HepG2 (cell line): ENCODE measurements at regions not wholly inside any gene's neighbourhood (a gene's known extent, or its start where the extent isn't known, plus 50 kb on each side); places are given as distances from the start of the nearest gene placed in this dataset.

Source experiments
- ATAC-seq: fragments of 200-7000 bp; cut with Tn5 transposase; 3 replicates; pipeline ENCODE4 v1.9.1; 2020; ENCODE audit warnings: mild to moderate bottlenecking, moderate library complexity
- BruUV-seq: library from RNA; stranded (reverse); fragments of 400-500 nt; replicated peaks from 2 replicates; lab custom pipeline; 2021; lab: Mats Ljungman, UMichigan
- CTCF ChIA-PET: fragments of 300-600 bp; formaldehyde crosslinking; extraction: SDS; loops from one replicate; lab custom pipeline; 2021; ENCODE audit warnings: low total read pairs, inconsistent platforms, low intra/inter-chr PET ratio; lab: Yijun Ruan, JAX
- POLR2A ChIA-PET: fragments of 350-600 bp; sonication (Branson Sonifier 250); formaldehyde crosslinking; loops from one replicate; lab custom pipeline; 2020; ENCODE audit warnings: antibody characterized with exemption, inconsistent platforms; lab: Yijun Ruan, JAX
- DNase-seq: peaks from one replicate; pipeline ENCODE4 v3.0.0-alpha.2; 2015; ENCODE audit warnings: low spot score
- FAIRE-seq: peaks from 3 replicates; lab custom pipeline; 2011; peaks lifted over from hg19 to GRCh38; lab: Jason Lieb, UNC
- H2AFZ ChIP-seq: one replicate; pipeline ENCODE4 v1.6.1; 2011; ENCODE audit warnings: low read length, inconsistent platforms
- H3K27ac ChIP-seq: fragments of 300-600 bp; 3 replicates; pipeline ENCODE4 v1.8.0; 2011; ENCODE audit warnings: mixed run types, mild to moderate bottlenecking, mixed read lengths, low read length, inconsistent platforms; ENCODE audit not compliant: insufficient read depth; ENCODE audit errors: extremely low read length
- H3K27me3 ChIP-seq, 2 experiments: fragments of 200-600 bp in 1 of 2; 2 replicates in 1 of 2; 3 replicates in 1 of 2; pipeline versions ENCODE4 v1.6.0 to v1.8.0; 2011; ENCODE audit warnings: low read length in 2 of 2, mild to moderate bottlenecking in 2 of 2, moderate library complexity in 2 of 2, inconsistent platforms in 1 of 2; ENCODE audit not compliant: insufficient read depth in 2 of 2, control insufficient read depth in 1 of 2
- H3K36me3 ChIP-seq, 2 experiments: fragments of 200-600 bp in 1 of 2; replicated peaks in 1 of 2; 2 replicates in 1 of 2; 3 replicates in 1 of 2; pipeline versions ENCODE4 v1.5.1 to v1.8.0; 2011; ENCODE audit warnings: low read length in 2 of 2, inconsistent platforms in 1 of 2; ENCODE audit not compliant: insufficient read depth in 2 of 2, control insufficient read depth in 1 of 2
- H3K4me1 ChIP-seq: 2 replicates; pipeline ENCODE4 v1.5.1; 2012; ENCODE audit warnings: low read length, inconsistent platforms; ENCODE audit not compliant: insufficient read depth
- H3K4me2 ChIP-seq: 2 replicates; pipeline ENCODE4 v1.6.0; 2011; ENCODE audit warnings: low read depth, low read length, inconsistent platforms
- H3K4me3 ChIP-seq, 3 experiments: fragments of 200-600 bp in 1 of 3; sonication (generic), shearing (Covaris generic) in 1 of 3; replicated peaks in 1 of 3; 2 replicates each; pipeline ENCODE4 v1.5.1; 2011 to 2016; ENCODE audit warnings: low read length in 3 of 3, inconsistent platforms in 2 of 3, low read depth in 2 of 3, mild to moderate bottlenecking in 2 of 3, control low read depth in 1 of 3, mixed read lengths in 1 of 3; ENCODE audit not compliant: insufficient read depth in 1 of 3
- H3K79me2 ChIP-seq: one replicate; pipeline ENCODE4 v1.6.1; 2011; ENCODE audit warnings: low read length, inconsistent platforms; ENCODE audit not compliant: insufficient read depth
- H3K9ac ChIP-seq: 2 replicates; pipeline ENCODE4 v1.6.0; 2011; ENCODE audit warnings: mild to moderate bottlenecking, low read depth, low read length, inconsistent platforms; ENCODE audit not compliant: insufficient read depth
- H3K9me3 ChIP-seq: 2 replicates; pipeline ENCODE4 v1.5.1; 2012; ENCODE audit warnings: mild to moderate bottlenecking, low read length
- H4K20me1 ChIP-seq: 2 replicates; pipeline ENCODE4 v1.6.0; 2011; ENCODE audit warnings: inconsistent platforms, mild to moderate bottlenecking, low read length, moderate library complexity; ENCODE audit not compliant: insufficient read depth
- BCL6 ChIP-seq: IDR thresholded peaks from 2 replicates; pipeline ENCODE4 v1.6.1; 2016; ENCODE audit warnings: missing genetic modification reagents, missing compliant biosample characterization
- FOXO1 ChIP-seq: sonication (generic); formaldehyde crosslinking; IDR thresholded peaks from 2 replicates; pipeline ENCODE4 v1.4.0; 2020; ENCODE audit warnings: missing genetic modification reagents
- NPAS2 ChIP-seq: sonication (generic); formaldehyde crosslinking; IDR thresholded peaks from 2 replicates; pipeline ENCODE4 v1.8.0; 2022; ENCODE audit warnings: mild to moderate bottlenecking, missing genetic modification reagents, borderline replicate concordance
- RCOR2 ChIP-seq: IDR thresholded peaks from 2 replicates; pipeline ENCODE4 v1.6.1; 2016; ENCODE audit warnings: missing biosample characterization, missing genetic modification reagents
- TOPORS ChIP-seq: sonication (generic); formaldehyde crosslinking; IDR thresholded peaks from 2 replicates; pipeline ENCODE4 v1.8.0; 2023; ENCODE audit warnings: mild to moderate bottlenecking, missing genetic modification reagents
- ZNF17 ChIP-seq: sonication (generic); formaldehyde crosslinking; IDR thresholded peaks from 2 replicates; pipeline ENCODE4 v1.5.0; 2020; ENCODE audit warnings: mild to moderate bottlenecking, missing genetic modification reagents
- ZNF263 ChIP-seq: sonication (generic); formaldehyde crosslinking; IDR thresholded peaks from 2 replicates; pipeline ENCODE4 v1.4.0; 2020; ENCODE audit warnings: missing genetic modification reagents
- ZNF292 ChIP-seq: sonication (generic); formaldehyde crosslinking; IDR thresholded peaks from 2 replicates; pipeline ENCODE4 v1.8.1; 2022; ENCODE audit warnings: mild to moderate bottlenecking, low read depth, missing genetic modification reagents, borderline replicate concordance
- ZNF572 ChIP-seq: sonication (generic); formaldehyde crosslinking; IDR thresholded peaks from 2 replicates; pipeline ENCODE4 v1.5.1; 2020; ENCODE audit warnings: mild to moderate bottlenecking, missing genetic modification reagents
- ZNF672 ChIP-seq: sonication (generic); formaldehyde crosslinking; IDR thresholded peaks from 2 replicates; pipeline ENCODE4 v1.8.1; 2022; ENCODE audit warnings: missing genetic modification reagents
- ZNF891 ChIP-seq: sonication (generic); formaldehyde crosslinking; IDR thresholded peaks from 2 replicates; pipeline ENCODE4 v1.5.0; 2020; ENCODE audit warnings: mild to moderate bottlenecking, missing genetic modification reagents
- ZSCAN12 ChIP-seq: sonication (generic); formaldehyde crosslinking; IDR thresholded peaks from 2 replicates; pipeline ENCODE4 v1.9.0; 2021; ENCODE audit warnings: mild to moderate bottlenecking, missing genetic modification reagents
- ZSCAN9 ChIP-seq: IDR thresholded peaks from 2 replicates; pipeline ENCODE4 v1.6.1; 2016; ENCODE audit warnings: borderline replicate concordance
- WGBS: methylation state at CpG from one replicate; pipeline ENCODE4 v1.1.6; 2017; ENCODE audit warnings: low lambda C conversion rate; 5-methylcytosine and 5-hydroxymethylcytosine counted together
- in situ Hi-C: cut with HindIII; loops from 2 replicates; pipeline ENCODE4 v1.10.0; 2017; ENCODE audit warnings: low pct_unique_long_range_greater_than_20kb; ENCODE audit not compliant: extremely low pct_ligation_motif_present
- intact Hi-C: fragments of 100-400 bp; cut with micrococcal nuclease; formaldehyde crosslinking; loops from one replicate; pipeline ENCODE4 v1.10.0; 2022; ENCODE audit not compliant: unreplicated experiment
- TF ChIP-seq, protein P1 (sequence below): IDR thresholded peaks from 2 replicates; pipeline ENCODE4 v1.6.1; 2016; ENCODE audit warnings: low read depth, borderline replicate concordance
- TF ChIP-seq, protein P2 (sequence below): sonication (generic); formaldehyde crosslinking; IDR thresholded peaks from 2 replicates; pipeline ENCODE4 v1.5.0; 2020; ENCODE audit warnings: missing genetic modification reagents

DNA sequence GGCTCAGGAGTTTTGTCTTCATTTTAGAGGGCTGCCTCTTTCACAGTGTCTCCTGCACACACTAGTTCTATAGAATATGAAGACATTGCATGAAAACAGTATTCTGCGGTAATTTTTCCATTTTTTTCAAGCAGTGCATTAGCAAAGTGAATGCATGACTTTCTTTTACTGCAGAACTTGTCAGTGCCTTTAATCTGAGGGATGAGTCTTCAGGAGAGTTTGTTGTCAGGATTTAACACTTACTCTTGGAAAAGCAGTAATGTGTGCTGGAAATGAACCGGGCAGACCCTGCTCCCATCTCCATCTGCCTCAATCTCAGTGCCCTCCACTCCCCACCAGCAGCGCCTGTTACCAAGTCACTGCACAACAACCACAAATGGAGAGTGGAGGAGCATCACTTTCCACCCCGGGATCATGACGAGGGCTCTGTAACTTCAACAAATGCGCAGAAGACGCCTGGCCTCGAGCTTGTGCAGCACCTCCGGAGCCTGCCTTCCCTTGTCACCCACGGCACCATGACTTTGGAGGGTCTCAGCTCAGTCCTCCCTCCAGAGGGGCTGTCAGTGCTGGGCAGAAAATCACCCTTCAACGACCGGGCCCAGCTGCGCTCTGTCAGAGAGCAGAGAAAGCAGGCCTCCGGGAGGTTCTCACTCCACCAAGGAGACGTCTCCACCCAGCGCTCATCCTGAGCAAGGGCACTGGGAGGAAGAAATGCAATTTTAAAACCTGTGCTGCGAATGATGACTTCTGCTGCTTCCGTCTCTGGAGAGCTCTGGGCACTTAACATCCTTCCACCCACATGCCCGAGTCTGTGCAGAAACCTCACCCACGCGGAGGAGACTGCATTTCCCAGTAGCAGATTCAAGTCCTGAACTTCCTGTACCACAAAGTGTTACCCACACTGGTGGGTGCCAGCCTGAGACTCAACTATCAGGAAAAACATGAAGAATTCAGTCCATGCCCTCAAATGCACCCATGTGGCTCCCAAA, 255.7 kb downstream of the ADGRD1 start (continued):
- TF ChIP-seq TOPORS (no peak), RCOR2 (CRISPR knock-in tag) (no peak), BCL6 (CRISPR knock-in tag) (no peak), ZSCAN12 (no peak), ZNF891 (CRISPR knock-in tag) (no peak)
- TF ChIP-seq, protein P1, sequence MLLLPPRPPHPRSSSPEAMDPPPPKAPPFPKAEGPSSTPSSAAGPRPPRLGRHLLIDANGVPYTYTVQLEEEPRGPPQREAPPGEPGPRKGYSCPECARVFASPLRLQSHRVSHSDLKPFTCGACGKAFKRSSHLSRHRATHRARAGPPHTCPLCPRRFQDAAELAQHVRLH (CRISPR knock-in tag) = no peak

DNA sequence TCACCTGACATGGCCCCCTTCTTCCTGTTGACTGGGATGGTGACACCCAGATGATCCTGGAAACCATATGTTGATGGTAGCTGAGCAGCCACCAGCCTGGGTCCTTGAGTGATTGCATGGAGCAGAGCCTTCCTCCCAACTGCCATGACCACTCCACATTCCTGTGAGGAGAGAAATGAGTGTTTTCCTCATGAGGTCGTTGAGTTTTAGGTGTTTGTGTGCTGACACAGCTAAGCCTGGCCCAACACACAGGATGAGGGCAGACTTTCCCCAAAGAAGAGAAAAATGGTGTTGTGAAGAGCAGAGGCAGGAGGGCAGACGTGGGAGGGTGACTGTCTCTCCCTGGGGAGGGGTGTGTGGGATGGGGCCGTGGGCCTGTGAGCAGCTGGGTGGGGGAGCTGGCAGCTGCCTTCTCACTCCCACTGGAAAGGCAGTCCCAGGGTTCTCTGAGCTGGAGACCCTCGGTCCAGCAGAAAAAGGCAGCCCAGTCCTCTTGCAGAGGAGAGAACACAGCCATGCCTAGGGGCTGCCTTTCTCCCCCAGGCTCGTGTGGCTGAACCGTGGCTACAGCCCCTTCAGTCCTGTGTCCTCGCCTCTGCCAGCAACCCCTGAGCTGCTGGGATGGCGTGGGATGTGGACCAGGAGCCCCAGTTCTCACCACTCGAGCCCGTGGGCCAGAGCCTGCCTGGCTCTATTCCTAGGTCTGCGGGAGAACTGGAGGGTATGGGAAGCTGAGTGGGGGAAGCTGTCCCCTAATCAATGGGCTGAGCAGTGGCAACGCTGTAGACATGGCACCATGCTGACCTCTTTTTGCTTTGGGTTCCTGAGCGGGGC, 257.0 kb downstream of the ADGRD1 start:
- Histone ChIP-seq H3K9ac (no peak overlapping the region), H3K4me3 (no peak overlapping the region), H4K20me1 (no peaks in the 10 kb centered on the region), H3K9me3 (no peaks in the 10 kb centered on the region), H3K4me2 (no peak overlapping the region), H2AFZ (no peak overlapping the region), H3K27me3 (peaks cover 2 to 39% of the 10 kb centered on the region in 2 experiments; a peak in 3 of 5 replicates), H3K27ac (no peak overlapping the region), H3K4me1 (no peaks in the 10 kb centered on the region), H3K79me2 (no peaks in the 10 kb centered on the region), H3K36me3 (no peaks in the 10 kb centered on the region)
- FAIRE-seq (no peak), ATAC-seq (no peak), DNase-seq (no peak)
- ChIA-PET CTCF (no interaction called here), POLR2A (no interaction called here)
- no TSS peak for BruUV-seq
- intact Hi-C loops = no loop called here
- no peak for TF ChIP-seq NPAS2 (CRISPR knock-in tag)
- no peak for TF ChIP-seq ZNF292 (CRISPR knock-in tag)
- no peak for TF ChIP-seq ZNF263 (CRISPR knock-in tag)
- no peak for TF ChIP-seq ZSCAN9
- TF ChIP-seq, protein P2, sequence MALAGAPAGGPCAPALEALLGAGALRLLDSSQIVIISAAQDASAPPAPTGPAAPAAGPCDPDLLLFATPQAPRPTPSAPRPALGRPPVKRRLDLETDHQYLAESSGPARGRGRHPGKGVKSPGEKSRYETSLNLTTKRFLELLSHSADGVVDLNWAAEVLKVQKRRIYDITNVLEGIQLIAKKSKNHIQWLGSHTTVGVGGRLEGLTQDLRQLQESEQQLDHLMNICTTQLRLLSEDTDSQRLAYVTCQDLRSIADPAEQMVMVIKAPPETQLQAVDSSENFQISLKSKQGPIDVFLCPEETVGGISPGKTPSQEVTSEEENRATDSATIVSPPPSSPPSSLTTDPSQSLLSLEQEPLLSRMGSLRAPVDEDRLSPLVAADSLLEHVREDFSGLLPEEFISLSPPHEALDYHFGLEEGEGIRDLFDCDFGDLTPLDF (CRISPR knock-in tag) = no peak
- no peak for TF ChIP-seq ZNF672 (CRISPR knock-in tag)
- TF ChIP-seq ZNF572 (CRISPR knock-in tag) = no peak
- TF ChIP-seq FOXO1 (CRISPR knock-in tag) = no peak
- no peak for TF ChIP-seq ZNF17 (CRISPR knock-in tag)
- in situ Hi-C loops = no loop called here
- 17% methylated on average over 8 of the region's 13 CpGs for WGBS
